KMS-11 (cell line): ENCODE measurements at regions not wholly inside any gene's neighbourhood (a gene's known extent, or its start where the extent isn't known, plus 50 kb on each side); places are given as distances from the start of the nearest gene placed in this dataset.
"Not testable (repeated sequence)": the region's sequence is repeated elsewhere in the genome, so short reads cannot be mapped to it uniquely, and the experiment has no call there.

Experiments
- H2AFZ ChIP-seq: fragments of 200-600 bp; sonication (generic); 2 replicates; pipeline ENCODE4 v1.6.1; 2016; ENCODE audit warnings: antibody characterized with exemption, mixed run types, low read depth
- H3K27ac ChIP-seq: fragments of 200-600 bp; sonication (generic); 2 replicates; pipeline ENCODE4 v1.6.1; 2016; ENCODE audit warnings: mild to moderate bottlenecking, mixed run types
- H3K27me3 ChIP-seq: fragments of 200-600 bp; sonication (generic); 2 replicates; pipeline ENCODE4 v1.6.1; 2017; ENCODE audit warnings: mild to moderate bottlenecking, low read depth, mixed run types, moderate library complexity; ENCODE audit not compliant: insufficient read depth
- H3K36me3 ChIP-seq: fragments of 200-600 bp; sonication (generic); 2 replicates; pipeline ENCODE4 v1.6.1; 2017; ENCODE audit warnings: mild to moderate bottlenecking, mixed run types; ENCODE audit not compliant: insufficient read depth
- H3K4me1 ChIP-seq: fragments of 200-600 bp; sonication (generic); 2 replicates; pipeline ENCODE4 v1.6.1; 2016; ENCODE audit warnings: mild to moderate bottlenecking, low read depth, mixed run types; ENCODE audit not compliant: poor library complexity, severe bottlenecking
- H3K4me2 ChIP-seq: fragments of 200-600 bp; sonication (generic); 2 replicates; pipeline ENCODE4 v1.7.0; 2016; ENCODE audit warnings: mild to moderate bottlenecking, mixed run types
- H3K4me3 ChIP-seq: fragments of 200-600 bp; sonication (generic); IDR thresholded peaks from 2 replicates; pipeline ENCODE4 v1.6.1; 2017; ENCODE audit warnings: low read depth, low read length, mixed read lengths; ENCODE audit not compliant: insufficient read depth
- H3K79me2 ChIP-seq: fragments of 200-600 bp; sonication (generic); 2 replicates; pipeline ENCODE4 v1.6.1; 2016; ENCODE audit warnings: low read depth, mixed run types; ENCODE audit not compliant: insufficient read depth
- H3K9ac ChIP-seq: fragments of 200-600 bp; sonication (generic); 2 replicates; pipeline ENCODE4 v1.6.1; 2016; ENCODE audit warnings: mild to moderate bottlenecking, mixed run types
- H4K20me1 ChIP-seq: fragments of 200-600 bp; sonication (generic); 2 replicates; pipeline ENCODE4 v1.6.1; 2016; ENCODE audit warnings: mild to moderate bottlenecking, mixed run types; ENCODE audit not compliant: insufficient read depth
- TF ChIP-seq, protein P1 (sequence below): fragments of 200-600 bp; sonication (generic); conservative IDR thresholded peaks from 2 replicates; pipeline ENCODE4 v1.6.1; 2017; ENCODE audit warnings: low read depth, mild to moderate bottlenecking, antibody characterized with exemption, low read length, moderate library complexity, mixed read lengths

DNA sequence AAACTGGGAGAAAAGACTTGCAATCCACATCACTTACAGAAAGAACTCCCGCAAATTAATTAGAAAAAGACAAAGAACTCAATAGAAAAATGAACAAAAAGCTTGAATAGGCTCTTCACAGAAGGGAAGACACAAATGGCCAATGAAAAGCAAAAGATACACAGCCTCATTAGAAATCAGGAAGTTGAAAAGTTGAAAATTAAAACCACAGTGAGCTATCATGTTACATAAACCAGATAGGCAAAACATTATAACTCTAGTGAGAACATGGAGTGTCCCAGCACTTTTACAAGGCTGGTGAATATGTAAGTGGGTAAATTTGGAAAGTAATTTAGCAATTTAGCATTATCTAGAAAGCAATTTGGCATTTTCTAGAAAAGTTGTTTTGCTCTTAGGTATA lies 158.4 kb upstream of the RASSF8 start:
- H3K4me1 ChIP-seq = no peaks in the 10 kb centered on the region
- no peak overlapping the region for H3K27ac ChIP-seq
- H3K4me3 ChIP-seq = no peak overlapping the region
- no peak overlapping the region for H3K4me2 ChIP-seq
- H3K9ac ChIP-seq = no peak overlapping the region
- no peaks in the 10 kb centered on the region for H4K20me1 ChIP-seq
- H3K79me2 ChIP-seq = no peaks in the 10 kb centered on the region
- TF ChIP-seq, protein P1, sequence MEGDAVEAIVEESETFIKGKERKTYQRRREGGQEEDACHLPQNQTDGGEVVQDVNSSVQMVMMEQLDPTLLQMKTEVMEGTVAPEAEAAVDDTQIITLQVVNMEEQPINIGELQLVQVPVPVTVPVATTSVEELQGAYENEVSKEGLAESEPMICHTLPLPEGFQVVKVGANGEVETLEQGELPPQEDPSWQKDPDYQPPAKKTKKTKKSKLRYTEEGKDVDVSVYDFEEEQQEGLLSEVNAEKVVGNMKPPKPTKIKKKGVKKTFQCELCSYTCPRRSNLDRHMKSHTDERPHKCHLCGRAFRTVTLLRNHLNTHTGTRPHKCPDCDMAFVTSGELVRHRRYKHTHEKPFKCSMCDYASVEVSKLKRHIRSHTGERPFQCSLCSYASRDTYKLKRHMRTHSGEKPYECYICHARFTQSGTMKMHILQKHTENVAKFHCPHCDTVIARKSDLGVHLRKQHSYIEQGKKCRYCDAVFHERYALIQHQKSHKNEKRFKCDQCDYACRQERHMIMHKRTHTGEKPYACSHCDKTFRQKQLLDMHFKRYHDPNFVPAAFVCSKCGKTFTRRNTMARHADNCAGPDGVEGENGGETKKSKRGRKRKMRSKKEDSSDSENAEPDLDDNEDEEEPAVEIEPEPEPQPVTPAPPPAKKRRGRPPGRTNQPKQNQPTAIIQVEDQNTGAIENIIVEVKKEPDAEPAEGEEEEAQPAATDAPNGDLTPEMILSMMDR = no peak
- H3K36me3 ChIP-seq = no peaks in the 10 kb centered on the region
- no peak overlapping the region for H2AFZ ChIP-seq
- H3K27me3 ChIP-seq = no peaks in the 10 kb centered on the region

DNA sequence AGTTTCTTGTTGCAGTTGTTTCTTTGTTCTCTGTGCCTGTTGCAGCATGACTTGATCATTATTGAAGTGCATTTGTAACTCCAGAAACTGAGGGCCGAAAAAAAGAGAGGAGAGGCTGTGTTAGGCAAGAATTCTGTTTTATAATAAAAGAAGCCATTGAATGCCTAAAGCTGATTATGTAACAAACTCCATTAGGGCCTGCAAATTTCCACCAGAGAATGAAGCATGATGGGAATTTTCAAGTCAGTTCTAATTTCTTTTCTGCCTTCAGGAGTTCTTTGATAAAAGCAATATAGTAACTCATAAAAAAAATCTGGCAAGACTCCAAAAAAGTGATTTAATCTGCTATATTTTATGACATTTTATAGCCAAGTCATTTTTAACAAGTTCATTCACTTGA lies 156.7 kb upstream of the RASSF8 start:
- Histone ChIP-seq H3K27me3 (no peaks in the 10 kb centered on the region), H3K79me2 (no peaks in the 10 kb centered on the region), H4K20me1 (no peaks in the 10 kb centered on the region), H3K4me3 (no peak overlapping the region), H3K4me2 (no peak overlapping the region), H3K27ac (no peak overlapping the region), H2AFZ (no peak overlapping the region), H3K9ac (no peak overlapping the region), H3K4me1 (no peaks in the 10 kb centered on the region), H3K36me3 (no peaks in the 10 kb centered on the region)
- TF ChIP-seq, protein P1 = no peak

DNA sequence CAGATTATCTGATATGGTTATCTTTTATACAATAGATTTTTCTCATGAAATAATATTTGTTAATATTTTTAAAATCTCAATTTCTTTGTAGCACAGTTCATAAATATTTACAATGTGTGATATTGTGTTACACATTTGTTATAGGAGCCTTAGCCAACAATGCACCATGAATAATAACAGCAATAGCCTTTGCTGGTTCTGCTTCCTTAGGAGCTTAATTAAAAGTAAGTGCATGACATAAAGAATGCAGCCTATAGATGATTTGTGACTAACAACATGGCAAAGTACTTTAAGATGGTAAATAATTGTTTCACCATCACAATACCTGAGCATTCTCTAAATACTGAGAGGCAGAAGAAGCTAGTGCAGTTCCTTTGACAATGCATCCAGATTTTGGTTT lies 156.3 kb upstream of the RASSF8 start:
- Histone ChIP-seq H3K9ac (no peak overlapping the region), H3K4me3 (no peak overlapping the region)

DNA sequence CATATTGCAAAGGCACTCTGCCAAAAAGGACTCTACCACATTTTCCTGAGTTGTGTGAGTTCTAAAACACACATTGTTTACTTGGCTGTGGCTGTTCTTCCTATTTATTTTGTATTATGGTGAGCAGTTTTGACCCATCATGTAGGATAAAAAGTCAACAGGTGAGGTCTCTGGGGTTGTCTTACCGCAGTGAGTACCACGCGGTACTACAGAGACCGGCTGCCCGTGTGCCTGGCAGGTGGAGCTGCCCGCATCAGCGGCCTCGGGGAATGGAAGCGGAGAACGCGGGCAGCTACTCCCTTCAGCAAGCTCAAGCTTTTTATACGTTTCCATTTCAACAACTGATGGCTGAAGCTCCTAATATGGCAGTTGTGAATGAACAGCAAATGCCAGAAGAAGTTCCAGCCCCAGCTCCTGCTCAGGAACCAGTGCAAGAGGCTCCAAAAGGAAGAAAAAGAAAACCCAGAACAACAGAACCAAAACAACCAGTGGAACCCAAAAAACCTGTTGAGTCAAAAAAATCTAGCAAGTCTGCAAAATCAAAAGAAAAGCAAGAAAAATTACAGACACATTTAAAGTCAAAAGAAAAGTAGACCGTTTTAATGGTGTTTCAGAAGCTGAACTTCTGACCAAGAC lies 155.3 kb upstream of the RASSF8 start:
- H3K36me3 ChIP-seq, H3K9ac ChIP-seq, H3K27me3 ChIP-seq, H4K20me1 ChIP-seq, H2AFZ ChIP-seq, H3K4me2 ChIP-seq, H3K27ac ChIP-seq, H3K4me1 ChIP-seq, H3K4me3 ChIP-seq, H3K79me2 ChIP-seq: not testable (repeated sequence)

More for the DNA sequence above, 156.3 kb upstream of the RASSF8 start:
- TF ChIP-seq, protein P1 = no peak
- no peaks in the 10 kb centered on the region for H3K4me1 ChIP-seq
- no peaks in the 10 kb centered on the region for H3K79me2 ChIP-seq
- H2AFZ ChIP-seq = no peak overlapping the region
- H3K27me3 ChIP-seq = no peaks in the 10 kb centered on the region
- no peak overlapping the region for H3K27ac ChIP-seq
- no peaks in the 10 kb centered on the region for H4K20me1 ChIP-seq
- H3K36me3 ChIP-seq = no peaks in the 10 kb centered on the region
- no peak overlapping the region for H3K4me2 ChIP-seq

- not testable (repeated sequence) for H2AFZ ChIP-seq, H3K27me3 ChIP-seq, H3K79me2 ChIP-seq, H3K4me2 ChIP-seq, H3K4me3 ChIP-seq, H3K9ac ChIP-seq, H3K27ac ChIP-seq, H3K36me3 ChIP-seq, H3K4me1 ChIP-seq, H4K20me1 ChIP-seq
Measured at GRCh38 chr12:25804286-25804685, 154.2 kb upstream of the RASSF8 start.
